CMK (cell line): ENCODE measurements at regions not wholly inside any gene's neighbourhood (a gene's known extent, or its start where the extent isn't known, plus 50 kb on each side); places are given as distances from the start of the nearest gene placed in this dataset.
"Not testable (repeated sequence)": the region's sequence is repeated elsewhere in the genome, so short reads cannot be mapped to it uniquely, and the experiment has no call there.

Experiments
- DNase-seq: peaks from one replicate; pipeline ENCODE4 v3.0.0-alpha.2; 2010; ENCODE audit warnings: low read depth

DNA sequence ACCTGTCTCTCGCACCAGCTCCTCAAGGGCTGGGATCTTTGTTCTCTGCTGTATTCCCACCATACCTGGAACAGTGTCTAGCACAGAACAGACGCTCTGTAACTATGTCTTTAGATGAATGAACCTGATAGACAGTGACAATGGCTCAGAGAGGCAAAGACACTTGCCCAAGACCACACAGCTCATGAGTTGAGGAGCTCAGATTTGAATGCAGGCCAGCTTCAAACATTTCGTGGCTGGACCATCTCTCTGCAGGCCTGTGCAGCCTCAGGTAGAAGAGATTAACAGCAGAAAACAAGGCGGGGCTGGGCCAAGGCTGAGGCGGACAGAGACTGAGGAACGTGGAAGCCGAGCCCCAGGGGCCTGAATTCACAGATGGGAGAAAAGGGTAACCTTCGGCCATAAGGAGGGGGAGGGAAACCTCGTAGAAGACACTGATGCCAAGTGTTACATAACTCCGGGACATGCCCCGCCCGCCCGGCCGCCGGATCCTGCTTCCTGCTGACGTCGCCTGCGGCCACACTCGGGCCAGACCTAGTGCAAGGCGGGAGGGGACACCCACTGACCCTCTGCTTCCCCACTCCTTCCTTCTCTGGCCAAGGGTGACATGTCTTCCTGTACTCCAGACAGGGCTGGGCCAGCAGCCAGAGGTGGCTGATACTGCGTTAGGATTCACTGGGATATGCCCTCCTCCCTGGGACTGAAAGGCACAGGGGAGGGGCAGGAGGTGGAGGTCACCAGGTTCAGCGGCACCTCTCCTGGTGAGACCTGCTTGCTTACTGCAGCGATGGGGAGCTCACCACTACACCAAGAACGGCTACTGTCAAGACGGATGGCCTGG, 86.8 kb downstream of the RFLNA start:
- DNase-seq: no peak

DNA sequence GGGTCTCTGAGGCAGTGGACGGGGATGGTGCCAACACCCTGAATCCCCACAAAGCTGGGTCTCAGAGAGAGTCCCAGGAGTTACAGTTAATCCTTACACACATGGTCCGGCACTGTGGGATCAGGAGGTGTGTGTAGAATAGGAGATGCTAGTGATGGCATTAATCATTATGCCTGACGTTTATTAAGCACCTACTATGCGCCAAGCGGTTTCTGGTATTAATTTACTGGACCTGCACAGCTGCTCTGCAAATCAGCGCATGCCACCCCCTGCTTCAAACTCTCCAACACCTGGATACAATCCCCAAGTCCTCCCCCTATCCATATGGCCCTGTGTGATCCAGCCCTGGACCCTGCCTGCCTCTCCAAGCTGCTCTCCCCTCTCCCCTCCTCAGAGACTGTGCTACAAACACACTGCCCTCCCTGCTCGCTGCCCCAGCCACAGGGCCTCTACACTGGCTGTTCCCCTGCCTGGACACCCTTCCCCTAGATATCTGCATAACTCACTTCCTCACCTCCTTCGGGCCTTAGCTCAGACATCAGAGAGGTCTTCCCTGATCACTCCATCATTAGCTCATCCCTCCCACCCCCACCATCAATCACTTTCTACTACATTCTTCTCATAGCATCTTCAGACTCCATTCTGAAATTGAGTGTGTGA, 86.0 kb downstream of the RFLNA start:
- no peak for DNase-seq

DNA sequence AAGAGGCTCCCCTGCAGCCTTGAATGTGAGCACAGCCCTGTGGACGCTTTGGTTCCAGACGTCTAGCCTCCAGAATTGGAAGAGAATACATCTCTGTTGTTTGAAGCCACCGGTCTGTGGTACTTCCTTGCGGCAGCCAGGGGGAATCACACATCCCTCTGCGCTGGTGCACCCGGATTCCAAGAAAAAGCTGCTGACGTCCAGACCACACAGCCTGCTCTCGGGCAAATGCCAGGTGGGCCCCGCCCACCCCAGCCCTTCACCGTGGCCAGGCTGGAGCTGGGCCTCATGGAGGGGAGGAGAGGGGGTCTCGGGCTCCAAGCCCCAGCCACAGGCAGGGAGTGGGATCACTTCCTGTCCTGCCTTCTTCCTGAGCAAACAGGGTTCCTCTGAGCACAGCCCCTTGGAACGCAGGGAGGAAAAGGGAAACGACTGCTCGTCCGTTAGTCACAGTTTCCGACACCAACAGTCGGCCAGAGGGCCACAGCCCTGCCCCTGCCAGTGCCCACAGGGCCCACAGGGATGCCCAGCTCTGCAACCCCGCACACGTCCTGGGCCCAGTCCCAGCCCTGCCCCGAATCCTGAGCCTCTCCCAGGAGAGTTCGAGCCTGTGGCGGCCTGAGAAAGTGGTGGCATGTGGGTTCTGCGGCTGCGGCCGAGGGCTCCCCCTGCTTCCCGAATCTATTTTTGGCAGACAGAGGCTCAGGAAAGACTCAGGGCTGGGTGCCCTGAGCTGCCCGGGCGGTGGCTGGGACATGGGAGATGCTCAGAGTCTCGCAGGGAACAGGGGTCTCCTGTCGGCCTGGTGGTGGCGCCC, 85.3 kb downstream of the RFLNA start:
- DNase-seq: no peak

DNA sequence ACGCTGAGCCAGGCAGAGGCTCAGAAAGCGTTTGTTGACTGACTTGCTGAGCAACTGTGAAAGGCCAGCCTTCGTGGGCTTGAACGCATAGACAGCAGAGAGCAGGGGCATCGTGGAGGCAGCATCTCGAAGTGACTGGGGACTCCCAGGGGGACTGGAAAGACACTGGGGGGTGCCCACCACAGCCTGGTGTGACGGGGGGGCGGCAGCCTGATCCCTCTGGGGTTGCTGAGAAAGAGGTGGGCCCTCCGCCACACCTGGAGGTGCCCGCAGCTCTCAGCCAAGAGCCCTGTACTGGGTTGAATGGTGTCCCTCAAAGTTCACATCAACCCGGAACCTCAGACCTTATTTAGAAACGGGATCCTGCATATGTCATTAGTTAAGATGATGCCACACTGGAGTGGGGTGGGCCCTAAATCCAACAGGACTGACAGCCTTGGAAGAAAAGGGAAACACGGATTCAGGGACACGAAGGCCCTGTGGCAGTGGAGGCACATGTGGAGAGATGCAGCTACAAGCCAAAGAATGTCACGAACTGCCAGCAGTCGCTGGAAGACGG, 84.6 kb downstream of the RFLNA start:
- no peak for DNase-seq

DNA sequence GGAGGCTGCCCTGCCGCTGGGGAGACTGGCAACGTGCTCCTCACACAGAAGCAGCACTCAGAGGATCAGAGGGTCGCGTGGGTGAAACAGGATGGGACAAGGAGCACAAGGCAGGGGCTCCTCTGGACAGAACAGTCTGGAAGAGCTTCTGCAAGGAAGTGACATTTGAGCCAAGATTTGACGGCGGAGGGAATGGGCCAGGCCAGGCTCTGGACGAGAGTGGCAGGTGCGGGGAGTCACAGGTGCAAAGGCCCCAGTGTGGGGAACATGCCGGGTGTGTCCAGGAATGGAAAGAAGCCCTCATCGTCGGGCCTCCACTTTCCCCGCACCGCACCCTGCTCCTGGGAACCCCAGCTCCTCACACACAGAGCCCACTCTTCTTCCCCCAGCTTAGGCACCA, 84.0 kb downstream of the RFLNA start:
- DNase-seq: no peak

DNA sequence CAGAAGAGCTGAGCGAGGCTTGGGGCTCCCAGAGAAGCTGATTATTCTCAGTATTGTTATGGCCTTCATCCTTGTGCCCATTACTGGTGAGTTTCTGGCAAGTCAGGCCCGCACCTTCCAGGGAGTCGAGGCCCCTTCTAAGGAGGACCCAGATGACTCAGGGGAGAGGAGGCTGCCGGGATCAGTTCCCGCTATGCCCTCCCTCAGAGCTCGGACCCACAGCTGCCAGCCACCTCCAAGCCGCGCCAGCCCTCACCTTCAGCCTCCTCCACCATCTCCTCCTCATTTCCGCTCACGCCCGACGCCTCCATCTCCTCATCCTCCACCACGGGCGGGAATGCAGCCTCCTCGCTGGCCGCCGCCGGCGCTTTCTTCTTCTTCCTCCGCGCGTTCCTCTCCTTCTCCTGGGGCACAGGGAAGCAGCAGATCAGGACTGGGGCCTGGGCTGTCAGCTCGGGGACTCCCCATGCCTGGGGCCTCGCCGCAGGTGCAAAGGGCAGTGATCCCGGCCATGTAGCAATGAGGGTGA, 83.2 kb downstream of the RFLNA start:
- DNase-seq: no peak

DNA sequence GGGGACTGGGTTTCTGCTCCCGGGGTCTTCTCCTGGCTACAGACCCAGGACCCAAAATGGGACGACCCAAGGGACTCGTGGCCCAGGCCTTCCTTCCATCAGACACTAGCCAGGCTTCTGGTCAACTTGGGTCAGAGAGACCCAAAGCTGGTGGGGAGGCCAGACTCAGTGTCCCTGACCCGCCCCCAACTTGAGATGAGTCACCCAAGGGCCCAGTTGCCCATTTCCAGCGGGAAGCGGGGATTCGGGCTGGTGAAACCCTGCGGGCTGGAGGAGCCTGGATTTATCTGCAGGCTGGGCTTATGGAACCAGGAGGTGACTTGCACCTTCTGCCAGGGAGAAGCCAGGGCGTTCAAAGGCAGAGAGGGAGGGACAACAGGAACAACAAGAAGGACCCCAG, 81.5 kb downstream of the RFLNA start:
- DNase-seq: no peak

DNA sequence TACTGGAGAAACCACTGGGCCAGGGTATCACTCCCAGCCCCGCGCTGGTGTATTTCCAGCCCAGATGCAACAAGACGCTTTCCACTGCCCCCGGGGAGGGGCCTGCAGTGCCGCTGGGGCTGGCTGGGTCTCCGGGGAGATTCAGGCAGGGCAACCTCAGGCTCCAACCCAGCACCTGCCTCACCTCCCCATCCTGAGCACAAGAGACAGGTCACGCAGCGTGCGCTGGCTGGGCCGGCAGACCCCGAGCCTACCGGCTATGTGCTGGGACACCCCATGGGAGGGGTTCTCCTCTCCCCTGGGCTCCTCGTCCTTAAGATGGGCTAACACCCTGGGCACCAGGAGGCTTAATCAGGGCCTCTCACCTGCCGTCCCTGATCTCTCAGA, 80.9 kb downstream of the RFLNA start:
- no peak for DNase-seq

DNA sequence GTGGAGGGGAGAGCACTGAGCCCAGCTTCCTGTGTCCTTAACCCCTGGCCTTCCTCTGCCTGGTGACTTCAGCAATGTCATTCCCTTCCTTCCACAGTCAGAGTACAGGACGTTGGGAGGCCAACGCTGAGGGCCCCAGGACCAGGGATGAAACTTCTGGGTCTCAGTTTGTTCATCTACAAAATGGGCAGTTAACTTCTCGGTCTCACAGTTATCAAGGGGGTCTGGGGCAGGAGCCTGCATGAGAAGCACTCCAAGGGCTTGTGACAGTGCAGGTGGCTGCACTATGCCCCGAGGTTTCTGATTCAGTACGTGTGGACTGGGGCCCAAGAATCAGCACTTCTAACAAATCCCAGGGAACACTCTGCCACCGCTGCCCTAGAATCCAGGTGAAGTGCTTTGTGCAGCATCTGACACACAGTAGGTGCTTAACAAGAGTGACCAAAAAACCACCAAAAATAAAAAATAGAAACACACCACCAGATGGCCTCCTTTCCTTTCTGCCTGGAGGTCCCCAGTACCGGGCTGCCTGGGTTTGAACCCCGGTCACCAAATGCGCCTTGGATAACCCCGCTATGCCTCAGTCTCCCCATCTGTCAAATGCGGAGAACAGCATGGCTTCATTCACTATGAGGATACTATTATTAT, 80.4 kb downstream of the RFLNA start:
- no peak for DNase-seq

DNA sequence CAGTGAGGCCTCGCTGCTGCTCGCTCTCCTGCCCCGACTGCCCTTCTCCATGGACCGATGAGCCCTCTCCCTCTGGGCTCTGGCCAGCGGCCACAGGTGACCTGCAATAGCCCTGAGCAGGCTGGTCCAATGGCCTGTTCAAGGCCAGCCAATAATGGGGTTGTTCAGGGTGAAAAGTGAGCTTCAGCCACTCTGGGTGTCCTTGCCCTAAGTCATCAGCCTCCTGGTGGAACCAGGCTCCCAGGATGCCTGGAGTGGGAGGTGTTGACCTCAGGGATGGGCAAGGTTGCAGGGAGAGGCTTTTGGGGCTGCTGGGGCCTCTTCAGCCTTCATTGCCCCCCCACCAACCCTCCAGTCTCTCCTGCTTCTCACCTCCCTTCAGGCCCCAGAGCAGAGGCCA, 79.7 kb downstream of the RFLNA start:
- no peak for DNase-seq

DNA sequence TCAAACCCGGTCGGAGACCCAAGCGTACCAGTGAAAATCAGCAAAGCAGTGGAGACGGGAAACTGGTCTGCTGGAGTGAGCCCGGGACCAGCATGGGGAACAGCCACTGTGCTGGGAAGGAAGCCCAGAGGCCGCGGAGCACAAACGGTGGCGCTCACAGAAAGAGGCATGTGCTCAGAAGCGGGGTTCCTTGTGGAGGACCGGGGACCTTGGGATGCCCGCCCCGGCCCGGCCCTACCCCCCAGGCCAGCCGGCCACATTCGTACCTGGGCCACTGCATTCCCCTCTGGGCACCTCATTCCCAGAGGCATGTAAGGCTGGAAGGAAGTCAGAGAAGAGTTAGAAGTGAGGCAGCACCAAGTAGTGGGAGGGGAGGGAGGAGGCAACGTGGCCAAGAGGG, 79.3 kb downstream of the RFLNA start:
- DNase-seq: no peak

DNA sequence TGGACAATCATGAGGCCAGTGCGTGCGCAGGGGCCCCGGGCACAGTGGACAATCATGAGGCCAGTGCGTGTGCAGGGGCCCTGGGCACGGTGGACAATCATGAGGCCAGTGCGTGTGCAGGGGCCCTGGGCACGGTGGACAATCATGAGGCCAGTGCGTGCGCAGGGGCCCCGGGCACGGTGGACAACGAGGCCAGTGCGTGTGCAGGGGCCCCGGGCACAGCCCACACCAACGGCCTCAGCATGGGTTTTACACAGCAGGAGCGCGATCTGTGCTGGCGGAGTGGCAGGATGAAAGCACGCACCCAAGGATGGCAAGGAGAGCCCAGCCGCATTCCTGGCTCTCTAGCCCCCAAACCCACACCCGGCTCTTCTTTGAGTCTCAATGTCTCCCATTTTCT, 78.8 kb downstream of the RFLNA start:
- not testable (repeated sequence) for DNase-seq

DNA sequence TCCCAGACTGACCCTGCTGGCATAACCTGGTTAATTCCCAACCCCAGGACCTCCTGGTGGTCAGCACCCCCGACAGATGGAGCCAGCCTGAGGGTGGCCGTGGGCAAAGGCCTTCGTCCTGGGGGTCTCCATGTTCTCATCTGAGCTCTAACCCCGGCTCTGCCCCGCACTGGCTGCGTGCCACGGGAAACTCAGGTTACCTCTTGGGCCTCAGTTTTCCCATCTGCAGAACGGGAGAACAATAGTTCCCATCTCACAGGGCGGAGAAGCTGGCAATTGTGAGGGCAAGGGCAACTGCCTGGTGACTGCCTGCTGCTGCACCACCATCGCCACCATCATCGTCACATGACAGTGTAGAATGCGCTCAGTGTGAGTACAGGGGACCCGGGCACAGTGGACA, 77.9 kb downstream of the RFLNA start:
- DNase-seq: no peak

DNA sequence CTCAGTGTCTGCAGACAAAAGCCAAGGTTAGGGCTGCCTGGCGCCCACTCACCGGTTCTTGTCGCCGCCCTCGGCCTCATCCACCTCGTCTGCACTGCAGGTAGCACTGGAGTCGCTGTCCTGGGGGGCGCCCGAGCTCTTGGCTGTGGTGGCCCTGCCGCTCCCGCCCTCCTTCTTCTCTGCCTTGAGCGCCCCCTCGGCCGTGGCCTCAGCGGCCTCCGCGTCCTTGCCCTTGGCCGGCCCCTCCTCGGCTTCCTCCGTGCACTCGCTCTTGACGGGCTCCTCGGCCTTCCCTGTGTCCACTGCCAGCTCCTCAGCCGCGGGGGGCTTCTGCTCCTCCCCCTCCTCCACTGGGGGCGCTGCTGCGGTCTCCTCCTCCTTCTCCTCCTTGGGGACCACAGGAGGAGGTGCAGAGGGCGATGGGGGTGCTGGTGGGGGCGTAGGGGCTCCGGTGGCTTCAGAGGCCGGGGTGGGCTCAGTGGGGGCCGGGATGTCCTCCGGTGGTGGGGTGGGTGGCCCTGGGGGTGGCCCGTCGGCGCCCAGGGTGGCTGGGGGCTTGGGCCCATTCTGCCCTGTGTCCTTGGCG, 77.2 kb downstream of the RFLNA start:
- no peak for DNase-seq

DNA sequence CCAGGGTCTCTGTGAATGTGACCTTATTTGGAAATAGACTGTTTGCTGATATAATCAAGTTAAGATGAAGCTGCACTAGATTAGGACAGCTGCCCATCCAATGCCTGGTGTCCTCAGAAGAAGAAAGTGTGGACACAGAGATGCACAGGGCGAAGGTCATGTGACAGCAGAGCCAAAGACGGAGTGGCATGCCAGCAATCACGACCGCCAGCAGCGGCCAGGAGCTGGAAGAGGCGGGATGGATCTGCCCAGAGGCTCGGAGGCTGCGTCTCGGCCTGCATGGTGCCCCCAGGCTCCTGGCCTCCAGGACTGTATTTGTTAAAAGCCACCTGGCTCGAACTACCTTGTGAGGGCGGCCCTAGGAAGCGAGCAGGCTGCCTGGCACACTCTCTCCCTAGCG, 76.5 kb downstream of the RFLNA start:
- DNase-seq: no peak

DNA sequence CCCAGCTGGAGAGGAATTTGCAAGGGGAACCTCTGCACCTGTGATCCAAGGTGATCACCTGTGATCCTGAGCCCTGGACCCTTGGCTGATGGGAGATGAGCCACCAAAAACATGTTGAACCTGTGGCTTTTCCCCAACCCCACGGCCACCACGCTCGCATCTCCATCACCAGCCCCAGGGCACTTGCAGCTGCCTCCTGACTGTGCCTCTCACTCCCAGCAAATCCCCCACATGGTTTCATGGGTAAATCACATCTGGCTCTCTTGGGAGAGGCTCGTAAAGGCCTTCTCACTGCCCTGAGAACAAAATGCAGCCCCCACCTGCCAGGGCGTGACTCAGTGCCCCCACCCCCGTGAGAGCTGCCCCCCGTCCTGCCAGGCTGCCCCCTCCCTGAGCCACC, 76.0 kb downstream of the RFLNA start:
- DNase-seq: no peak

DNA sequence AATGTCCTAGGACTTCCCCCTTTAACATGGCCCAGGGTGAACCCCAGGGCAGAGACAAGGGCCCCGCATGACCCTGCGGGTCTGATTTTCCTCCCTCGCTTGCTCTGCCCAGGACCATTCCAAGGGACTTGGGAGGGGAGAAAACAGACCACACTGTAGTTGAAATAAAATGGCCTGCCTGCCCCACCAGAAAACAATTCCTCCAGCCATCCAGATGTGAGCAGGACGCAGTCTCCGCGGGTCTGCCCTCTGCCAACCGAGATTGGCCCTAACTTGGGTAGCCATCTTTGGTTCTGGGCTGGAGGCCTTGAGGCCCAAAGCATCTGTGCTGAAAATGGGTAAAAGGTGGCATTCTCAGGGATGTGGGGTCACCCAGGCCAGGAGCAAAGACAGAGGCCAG, 75.5 kb downstream of the RFLNA start:
- DNase-seq: no peak

DNA sequence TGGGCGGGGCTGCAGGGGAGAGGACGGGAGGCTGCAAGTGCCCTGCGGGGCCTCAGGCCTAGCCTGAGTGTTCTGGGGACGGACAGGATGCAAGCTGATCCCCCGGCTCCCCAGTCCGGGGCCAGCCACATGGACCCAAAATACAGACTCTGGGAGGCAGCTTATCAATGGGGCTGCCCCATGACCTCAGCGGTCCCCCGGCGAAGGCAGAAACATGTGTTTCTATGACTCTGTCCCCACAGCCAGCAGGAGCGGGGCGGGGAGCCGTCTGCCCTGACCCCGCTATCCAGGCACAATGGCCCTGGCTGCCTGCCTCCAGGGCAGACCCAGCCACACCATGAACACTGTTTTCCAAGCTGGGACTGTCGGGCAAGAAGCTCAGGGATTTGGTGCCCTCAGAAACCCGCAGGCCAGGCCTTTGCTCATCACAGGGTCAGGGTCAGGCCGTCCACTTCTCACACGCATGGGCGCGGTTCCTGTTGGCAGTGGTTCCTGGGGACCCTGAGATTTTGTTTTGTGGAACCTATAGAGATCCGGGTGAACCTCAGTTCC, 75.0 kb downstream of the RFLNA start:
- no peak for DNase-seq

DNA sequence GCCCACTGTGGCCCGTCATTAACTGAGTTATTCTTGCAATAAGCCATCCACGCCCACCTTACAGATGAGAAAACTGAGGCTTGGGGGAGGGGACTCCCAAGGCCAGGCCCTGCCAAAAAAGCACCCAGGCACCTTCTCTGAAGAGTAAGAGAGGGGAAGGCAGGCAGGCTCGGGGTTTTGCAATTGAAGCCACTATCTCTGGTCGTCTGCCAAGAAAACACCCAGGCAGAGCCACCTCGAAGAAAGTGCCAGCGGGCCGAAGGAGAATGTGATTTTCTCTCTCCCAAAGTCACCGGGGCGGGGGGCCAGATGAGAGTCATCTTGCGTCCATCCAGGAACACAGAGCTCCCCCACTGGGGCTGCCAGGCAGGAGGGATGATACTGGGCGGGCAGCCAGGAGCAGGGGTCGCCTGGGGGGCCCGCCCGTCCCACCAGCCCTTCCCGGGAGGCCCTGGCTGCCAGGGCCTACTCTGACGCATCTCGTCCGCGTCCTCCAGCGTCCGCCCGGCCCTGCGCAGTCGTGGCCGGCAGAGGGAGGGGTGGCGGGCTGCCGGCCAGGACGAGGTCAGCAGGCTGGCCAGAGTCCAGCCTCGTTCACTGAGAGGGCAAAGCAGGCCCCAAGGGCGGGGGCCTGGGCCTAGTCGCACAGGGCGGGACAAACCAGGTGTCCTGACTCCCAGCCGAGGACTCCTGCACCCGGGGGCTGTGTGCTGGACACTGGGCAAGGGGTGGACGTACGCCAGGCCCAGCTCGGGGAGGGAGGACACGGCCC, 74.3 kb downstream of the RFLNA start:
- DNase-seq: no peak

DNA sequence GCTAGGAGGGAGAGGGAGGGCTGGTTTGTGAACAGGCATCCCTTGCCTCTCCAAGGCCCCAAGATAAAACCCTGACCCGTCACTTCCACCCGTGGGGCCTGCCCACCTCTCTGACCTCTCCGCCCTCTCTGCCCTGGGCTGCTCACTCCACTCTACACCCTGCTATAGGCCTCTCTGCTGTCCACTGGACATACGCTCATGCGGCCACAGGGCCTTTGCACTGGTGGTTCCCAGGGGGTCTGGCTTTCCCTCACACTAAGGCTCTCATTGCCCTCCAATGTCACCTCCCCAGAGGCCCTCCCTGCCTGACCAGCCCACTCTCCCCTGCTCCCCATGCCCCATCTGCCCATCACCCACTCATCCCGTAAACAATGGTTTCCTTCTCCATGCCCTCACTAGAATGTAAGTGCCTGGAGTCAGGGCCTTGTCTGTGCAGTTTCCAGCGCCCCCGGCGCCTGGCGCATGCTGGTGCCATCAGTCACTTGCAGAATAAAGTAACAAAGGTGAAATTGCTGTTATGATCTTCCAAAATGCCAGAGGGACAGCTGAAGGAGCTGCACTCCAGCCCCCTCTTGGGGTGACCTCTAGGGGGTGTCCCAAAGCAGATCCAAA, 73.6 kb downstream of the RFLNA start:
- DNase-seq: no peak
